Chondrocyte (in vitro differentiated cells): ENCODE measurements at regions not wholly inside any gene's neighbourhood (a gene's known extent, or its start where the extent isn't known, plus 50 kb on each side); places are given as distances from the start of the nearest gene placed in this dataset.

Experiments
- DNase-seq: peaks from one replicate; pipeline ENCODE4 v3.0.0; 2021; ENCODE audit warnings: mixed read lengths, low spot score
- H3K27ac Mint-ChIP-seq: one replicate; pipeline ENCODE4 v1.8.0; 2021; ENCODE audit warnings: mild to moderate bottlenecking, moderate library complexity, mixed read lengths; ENCODE audit not compliant: unreplicated experiment
- H3K27me3 Mint-ChIP-seq: 2 replicates; pipeline ENCODE4 v1.8.0; 2021; ENCODE audit warnings: low read depth, mixed read lengths
- H3K36me3 Mint-ChIP-seq: 2 replicates; pipeline ENCODE4 v1.8.0; 2021; ENCODE audit warnings: low read depth, mixed read lengths
- H3K4me1 Mint-ChIP-seq: 2 replicates; pipeline ENCODE4 v1.8.0; 2021; ENCODE audit warnings: low read depth, mild to moderate bottlenecking, mixed read lengths
- H3K4me3 Mint-ChIP-seq: one replicate; pipeline ENCODE4 v1.8.0; 2021; ENCODE audit warnings: mild to moderate bottlenecking, moderate library complexity, mixed read lengths; ENCODE audit not compliant: unreplicated experiment
- H3K9me3 Mint-ChIP-seq: 2 replicates; pipeline ENCODE4 v1.8.0; 2021; ENCODE audit warnings: low read depth, mixed read lengths
- TF ChIP-seq, protein P1 (sequence below): fragments of 200-600 bp; sonication (generic); IDR thresholded peaks from 2 replicates; pipeline ENCODE4 v1.5.0; 2021; ENCODE audit warnings: antibody characterized with exemption, mild to moderate bottlenecking, moderate library complexity

DNA sequence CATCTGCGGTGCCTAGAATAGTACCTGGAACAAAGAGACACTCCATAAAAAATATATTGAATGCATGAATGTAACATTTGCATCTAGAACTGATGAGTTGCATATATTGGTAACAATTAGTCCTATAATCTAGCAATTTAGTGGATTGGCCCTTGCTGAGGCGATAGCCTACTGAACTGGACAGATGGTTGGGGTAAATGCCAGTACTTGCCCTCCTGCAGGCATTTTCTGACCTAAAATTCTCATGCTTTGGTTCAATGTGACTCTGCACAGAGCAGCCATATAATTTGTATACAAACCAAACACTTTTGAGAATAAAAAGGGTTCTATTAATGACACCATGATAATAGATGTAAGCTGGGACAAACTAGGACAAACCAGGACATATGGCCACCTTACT lies 313.6 kb downstream of the OLFM3 start:
- TF ChIP-seq, protein P1, sequence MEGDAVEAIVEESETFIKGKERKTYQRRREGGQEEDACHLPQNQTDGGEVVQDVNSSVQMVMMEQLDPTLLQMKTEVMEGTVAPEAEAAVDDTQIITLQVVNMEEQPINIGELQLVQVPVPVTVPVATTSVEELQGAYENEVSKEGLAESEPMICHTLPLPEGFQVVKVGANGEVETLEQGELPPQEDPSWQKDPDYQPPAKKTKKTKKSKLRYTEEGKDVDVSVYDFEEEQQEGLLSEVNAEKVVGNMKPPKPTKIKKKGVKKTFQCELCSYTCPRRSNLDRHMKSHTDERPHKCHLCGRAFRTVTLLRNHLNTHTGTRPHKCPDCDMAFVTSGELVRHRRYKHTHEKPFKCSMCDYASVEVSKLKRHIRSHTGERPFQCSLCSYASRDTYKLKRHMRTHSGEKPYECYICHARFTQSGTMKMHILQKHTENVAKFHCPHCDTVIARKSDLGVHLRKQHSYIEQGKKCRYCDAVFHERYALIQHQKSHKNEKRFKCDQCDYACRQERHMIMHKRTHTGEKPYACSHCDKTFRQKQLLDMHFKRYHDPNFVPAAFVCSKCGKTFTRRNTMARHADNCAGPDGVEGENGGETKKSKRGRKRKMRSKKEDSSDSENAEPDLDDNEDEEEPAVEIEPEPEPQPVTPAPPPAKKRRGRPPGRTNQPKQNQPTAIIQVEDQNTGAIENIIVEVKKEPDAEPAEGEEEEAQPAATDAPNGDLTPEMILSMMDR = no peak
- Mint-ChIP-seq H3K36me3 (no peaks in the 10 kb centered on the region), H3K27ac (no peak overlapping the region), H3K4me1 (no peaks in the 10 kb centered on the region), H3K27me3 (peaks cover 6% of the 10 kb centered on the region), H3K4me3 (no peak overlapping the region), H3K9me3 (no peaks in the 10 kb centered on the region)
- DNase-seq = no peak

DNA sequence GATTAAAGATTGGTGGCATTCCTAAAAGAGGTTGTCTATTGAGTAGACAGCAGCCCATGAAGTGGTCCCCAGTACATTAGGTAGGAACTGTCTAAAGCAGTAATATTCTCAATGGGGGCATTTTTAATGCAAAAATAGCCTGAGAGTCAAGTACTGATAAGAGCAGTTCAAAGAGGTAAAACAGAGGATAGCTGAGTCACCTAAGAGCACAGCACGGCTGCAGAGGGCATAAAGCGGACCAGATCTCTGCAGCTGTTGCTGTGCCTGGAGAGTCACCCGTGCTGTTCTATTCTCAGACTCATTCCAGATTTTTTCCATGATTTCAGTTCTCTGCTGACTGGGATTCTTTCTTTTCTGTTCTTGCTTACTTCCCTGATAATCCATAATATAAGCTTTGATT lies 313.2 kb downstream of the OLFM3 start:
- TF ChIP-seq, protein P1 = no peak
- peaks cover 6% of the 10 kb centered on the region for H3K27me3 Mint-ChIP-seq
- DNase-seq = no peak
- no peaks in the 10 kb centered on the region for H3K9me3 Mint-ChIP-seq
- H3K36me3 Mint-ChIP-seq = no peaks in the 10 kb centered on the region
- H3K27ac Mint-ChIP-seq = no peak overlapping the region
- H3K4me3 Mint-ChIP-seq = no peak overlapping the region
- H3K4me1 Mint-ChIP-seq = no peaks in the 10 kb centered on the region

DNA sequence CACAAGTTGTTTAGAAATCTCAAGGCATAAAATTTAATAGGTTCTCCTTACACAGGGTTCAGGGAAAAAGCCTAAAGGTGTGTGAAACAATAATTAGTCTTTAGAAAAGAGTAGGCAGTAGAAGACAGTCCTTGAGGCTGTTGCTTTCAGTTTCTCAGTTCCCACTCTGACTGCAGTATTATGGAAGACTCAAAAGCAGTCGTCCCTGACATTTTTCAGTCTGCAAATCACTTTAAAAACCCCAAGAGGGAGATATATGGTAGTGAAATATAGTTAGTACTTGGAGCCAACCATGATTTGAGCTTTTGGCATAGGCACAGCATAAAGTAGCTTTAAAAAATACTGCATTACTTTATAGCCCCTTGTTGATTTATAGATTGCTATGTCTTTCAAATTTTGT lies 299.7 kb downstream of the OLFM3 start:
- H3K27ac Mint-ChIP-seq = no peak overlapping the region
- peaks cover 7% of the 10 kb centered on the region for H3K27me3 Mint-ChIP-seq
- DNase-seq = no peak
- no peaks in the 10 kb centered on the region for H3K9me3 Mint-ChIP-seq
- TF ChIP-seq, protein P1 = no peak
- no peak overlapping the region for H3K4me3 Mint-ChIP-seq
- H3K36me3 Mint-ChIP-seq = no peaks in the 10 kb centered on the region
- no peaks in the 10 kb centered on the region for H3K4me1 Mint-ChIP-seq

DNA sequence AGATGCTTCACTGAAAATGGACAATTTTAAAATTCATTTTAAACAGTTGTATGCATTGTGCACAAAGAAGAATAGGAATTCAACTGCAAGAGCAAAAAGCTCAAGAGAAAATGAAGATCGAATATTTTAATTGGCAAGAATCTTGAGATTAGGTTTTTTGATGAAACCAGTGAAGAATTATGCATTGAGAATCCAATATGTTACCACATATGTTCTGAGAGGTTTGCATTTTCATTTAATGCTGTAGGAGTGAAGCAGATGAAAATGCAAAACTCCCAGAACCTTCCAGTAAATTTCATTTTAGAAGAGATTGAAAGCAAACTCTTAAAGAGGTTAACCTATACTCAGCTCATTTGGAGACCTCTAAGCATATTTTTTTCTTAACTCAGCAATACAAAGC lies 298.0 kb downstream of the OLFM3 start:
- H3K27me3 Mint-ChIP-seq = peaks cover 7% of the 10 kb centered on the region
- no peak for DNase-seq
- H3K4me3 Mint-ChIP-seq = no peak overlapping the region
- no peaks in the 10 kb centered on the region for H3K9me3 Mint-ChIP-seq
- H3K4me1 Mint-ChIP-seq = no peaks in the 10 kb centered on the region
- H3K27ac Mint-ChIP-seq = no peak overlapping the region
- no peaks in the 10 kb centered on the region for H3K36me3 Mint-ChIP-seq
- TF ChIP-seq, protein P1 = no peak

DNA sequence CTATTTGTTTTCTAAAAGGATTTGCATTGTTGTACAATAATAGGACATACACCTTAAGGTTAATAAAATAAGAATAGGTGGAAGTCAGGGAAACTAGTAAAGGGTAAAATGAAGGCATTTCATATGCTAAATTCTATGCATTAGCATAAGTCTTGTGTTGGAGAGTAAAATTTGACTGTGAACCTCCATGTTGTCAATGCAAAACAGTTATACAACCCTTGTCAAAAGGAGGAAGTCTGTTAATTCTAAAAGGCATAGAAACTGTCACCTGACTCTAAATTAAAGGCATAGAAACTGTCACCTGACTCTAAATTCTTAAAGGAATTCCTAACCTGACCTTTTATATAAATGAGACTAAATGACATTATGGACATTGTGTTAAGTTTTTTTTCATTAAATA lies 291.8 kb downstream of the OLFM3 start:
- Mint-ChIP-seq H3K9me3 (no peaks in the 10 kb centered on the region), H3K27ac (no peak overlapping the region), H3K4me3 (no peak overlapping the region), H3K27me3 (peaks cover 3% of the 10 kb centered on the region), H3K36me3 (no peaks in the 10 kb centered on the region), H3K4me1 (no peaks in the 10 kb centered on the region)
- no peak for DNase-seq
- TF ChIP-seq, protein P1 = no peak
